ENCODE measurements at regions not wholly inside any gene's neighbourhood (a gene's known extent, or its start where the extent isn't known, plus 50 kb on each side); places are given as distances from the start of the nearest gene placed in this dataset.

GRCh38 chr13:112260108-112261055 is 115.8 kb upstream of the SPACA7 start:
- H3K9me3 ChIP-seq: no peaks in the 10 kb centered on the region
- DNase-seq: no peak
- no peak for TF ChIP-seq CTCF (IDR thresholded peaks at IDR 0.05)
- TF ChIP-seq POLR2A (IDR thresholded peaks at IDR 0.05): no peak
- H3K4me3 ChIP-seq (replicated peaks in 1 of 3): no peak overlapping the region
- H3K36me3 ChIP-seq: no peaks in the 10 kb centered on the region
- intact Hi-C loops (cut with DNase I): no loop called here
- 85 to 87% methylated on average over 25 to 29 of the region's 29 CpGs for WGBS, 2 donors
- no peaks in the 10 kb centered on the region for H3K4me1 ChIP-seq
- no peaks in the 10 kb centered on the region for H3K27me3 ChIP-seq
- no peak overlapping the region for H3K27ac ChIP-seq

GRCh38 chr13:112261924-112262323 is 114.2 kb upstream of the SPACA7 start:
- WGBS, 2 donors: 75 to 76% methylated on average over 8 of the region's 8 CpGs
- intact Hi-C loops (cut with DNase I): no loop called here

GRCh38 chr13:112263152-112263551 is 113.0 kb upstream of the SPACA7 start:
- intact Hi-C loops (cut with DNase I): no loop called here
- Histone ChIP-seq H3K27me3 (no peaks in the 10 kb centered on the region), H3K27ac (no peak overlapping the region), H3K4me3 (replicated peaks in 1 of 3) (no peak overlapping the region), H3K36me3 (no peaks in the 10 kb centered on the region), H3K4me1 (no peaks in the 10 kb centered on the region), H3K9me3 (no peaks in the 10 kb centered on the region)
- no peak for TF ChIP-seq POLR2A (IDR thresholded peaks at IDR 0.05)
- no peak for TF ChIP-seq CTCF (IDR thresholded peaks at IDR 0.05)
- WGBS, 2 donors: 89 to 96% methylated on average over 7 of the region's 7 CpGs
- DNase-seq: no peak

More at GRCh38 chr13:112261924-112262323, 114.2 kb upstream of the SPACA7 start:
- Histone ChIP-seq H3K4me1 (no peaks in the 10 kb centered on the region), H3K36me3 (no peaks in the 10 kb centered on the region), H3K27me3 (no peaks in the 10 kb centered on the region), H3K27ac (no peak overlapping the region), H3K4me3 (replicated peaks in 1 of 3) (no peak overlapping the region), H3K9me3 (no peaks in the 10 kb centered on the region)
- TF ChIP-seq CTCF (IDR thresholded peaks at IDR 0.05): no peak
- TF ChIP-seq POLR2A (IDR thresholded peaks at IDR 0.05): no peak
- DNase-seq: no peak

GRCh38 chr13:112267660-112268059 is 108.5 kb upstream of the SPACA7 start:
- WGBS, 2 donors: 82 to 89% methylated on average over 3 of the region's 3 CpGs

More at GRCh38 chr13:112267660-112268059, 108.5 kb upstream of the SPACA7 start:
- H3K4me1 ChIP-seq: no peaks in the 10 kb centered on the region
- H3K4me3 ChIP-seq (replicated peaks in 1 of 3): no peak overlapping the region
- DNase-seq: no peak
- H3K9me3 ChIP-seq: no peaks in the 10 kb centered on the region
- TF ChIP-seq CTCF (IDR thresholded peaks at IDR 0.05): no peak
- TF ChIP-seq POLR2A (IDR thresholded peaks at IDR 0.05): no peak
- H3K27ac ChIP-seq: no peak overlapping the region
- intact Hi-C loops (cut with DNase I): no loop called here
- H3K36me3 ChIP-seq: no peaks in the 10 kb centered on the region
- no peaks in the 10 kb centered on the region for H3K27me3 ChIP-seq

Data from thyroid gland (tissue), 4 donors.